Stimulated activated memory B cell treated with anti-CD40 and anti-IgM and Interleukin-4, amounts not matched to agents 10 μg/mL and 1 μg/mL and 100 μg/mL, for 72 hours (primary cell): ENCODE measurements at regions not wholly inside any gene's neighbourhood (a gene's known extent, or its start where the extent isn't known, plus 50 kb on each side); places are given as distances from the start of the nearest gene placed in this dataset.

Experiments
- ATAC-seq: fragments of 150-1000 bp; cut with Tn5 transposase; 2 replicates; pipeline ENCODE4 v1.10.0; 2021
- H3K27ac Mint-ChIP-seq: one replicate; pipeline ENCODE4 v1.8.0; 2022; ENCODE audit warnings: mild to moderate bottlenecking, mixed read lengths
- H3K27me3 Mint-ChIP-seq: one replicate; pipeline ENCODE4 v1.8.0; 2022; ENCODE audit warnings: mixed read lengths
- H3K36me3 Mint-ChIP-seq: one replicate; pipeline ENCODE4 v1.8.0; 2022; ENCODE audit warnings: mixed read lengths
- H3K4me1 Mint-ChIP-seq: one replicate; pipeline ENCODE4 v1.8.0; 2022; ENCODE audit warnings: mixed read lengths
- H3K4me3 Mint-ChIP-seq: one replicate; pipeline ENCODE4 v1.8.0; 2022; ENCODE audit warnings: mild to moderate bottlenecking, moderate library complexity, mixed read lengths
- H3K9me3 Mint-ChIP-seq: one replicate; pipeline ENCODE4 v1.8.0; 2022; ENCODE audit warnings: mixed read lengths

- Mint-ChIP-seq H3K4me1 (no peaks in the 10 kb centered on the region), H3K27ac (no peak overlapping the region), H3K9me3 (no peaks in the 10 kb centered on the region), H3K36me3 (no peaks in the 10 kb centered on the region), H3K27me3 (no peaks in the 10 kb centered on the region), H3K4me3 (no peak overlapping the region)
- ATAC-seq, result no peak
Observed at GRCh38 chr5:105849701-105850100, 1821.0 kb downstream of the EFNA5 start.

- Mint-ChIP-seq H3K27me3 (no peaks in the 10 kb centered on the region), H3K4me1 (no peaks in the 10 kb centered on the region), H3K4me3 (no peak overlapping the region), H3K36me3 (no peaks in the 10 kb centered on the region), H3K27ac (no peak overlapping the region), H3K9me3 (peaks cover 8% of the 10 kb centered on the region)
- ATAC-seq, result no peak
Observed at GRCh38 chr5:105840800-105841199, 1829.9 kb downstream of the EFNA5 start.

GRCh38 chr5:105836887-105837286 lies 1833.8 kb downstream of the EFNA5 start:
- no peaks in the 10 kb centered on the region for H3K4me1 Mint-ChIP-seq
- no peaks in the 10 kb centered on the region for H3K36me3 Mint-ChIP-seq
- peaks cover 8% of the 10 kb centered on the region for H3K9me3 Mint-ChIP-seq
- no peaks in the 10 kb centered on the region for H3K27me3 Mint-ChIP-seq
- H3K4me3 Mint-ChIP-seq, result no peak overlapping the region
- no peak overlapping the region for H3K27ac Mint-ChIP-seq
- ATAC-seq, result no peak

- H3K27ac Mint-ChIP-seq, result no peak overlapping the region
- H3K27me3 Mint-ChIP-seq, result no peaks in the 10 kb centered on the region
- no peaks in the 10 kb centered on the region for H3K36me3 Mint-ChIP-seq
- no peak for ATAC-seq
- no peak overlapping the region for H3K4me3 Mint-ChIP-seq
- H3K9me3 Mint-ChIP-seq, result peaks cover 8% of the 10 kb centered on the region
- no peaks in the 10 kb centered on the region for H3K4me1 Mint-ChIP-seq
Observed at GRCh38 chr5:105836268-105836667, 1834.5 kb downstream of the EFNA5 start.

GRCh38 chr5:105828821-105829220 lies 1841.9 kb downstream of the EFNA5 start:
- no peak overlapping the region for H3K27ac Mint-ChIP-seq
- H3K9me3 Mint-ChIP-seq, result peaks cover 3% of the 10 kb centered on the region
- H3K4me1 Mint-ChIP-seq, result no peaks in the 10 kb centered on the region
- ATAC-seq, result no peak
- H3K4me3 Mint-ChIP-seq, result no peak overlapping the region
- no peaks in the 10 kb centered on the region for H3K36me3 Mint-ChIP-seq
- H3K27me3 Mint-ChIP-seq, result no peaks in the 10 kb centered on the region

- Mint-ChIP-seq H3K9me3 (peaks cover 3% of the 10 kb centered on the region), H3K36me3 (no peaks in the 10 kb centered on the region), H3K27ac (no peak overlapping the region), H3K4me3 (no peak overlapping the region), H3K27me3 (no peaks in the 10 kb centered on the region), H3K4me1 (no peaks in the 10 kb centered on the region)
- ATAC-seq, result no peak
Observed at GRCh38 chr5:105821800-105822199, 1848.9 kb downstream of the EFNA5 start.

GRCh38 chr5:105817914-105818313 lies 1852.8 kb downstream of the EFNA5 start:
- peaks cover 4% of the 10 kb centered on the region for H3K9me3 Mint-ChIP-seq
- no peak overlapping the region for H3K4me3 Mint-ChIP-seq
- no peak for ATAC-seq
- no peak overlapping the region for H3K27ac Mint-ChIP-seq
- no peaks in the 10 kb centered on the region for H3K27me3 Mint-ChIP-seq
- no peaks in the 10 kb centered on the region for H3K4me1 Mint-ChIP-seq
- no peaks in the 10 kb centered on the region for H3K36me3 Mint-ChIP-seq

- no peaks in the 10 kb centered on the region for H3K36me3 Mint-ChIP-seq
- no peaks in the 10 kb centered on the region for H3K4me1 Mint-ChIP-seq
- no peak overlapping the region for H3K4me3 Mint-ChIP-seq
- no peak overlapping the region for H3K27ac Mint-ChIP-seq
- no peaks in the 10 kb centered on the region for H3K27me3 Mint-ChIP-seq
- peaks cover 4% of the 10 kb centered on the region for H3K9me3 Mint-ChIP-seq
- no peak for ATAC-seq
Observed at GRCh38 chr5:105817416-105817815, 1853.3 kb downstream of the EFNA5 start.

GRCh38 chr5:105816961-105817360 lies 1853.8 kb downstream of the EFNA5 start:
- no peaks in the 10 kb centered on the region for H3K36me3 Mint-ChIP-seq
- H3K4me1 Mint-ChIP-seq, result no peaks in the 10 kb centered on the region
- no peak for ATAC-seq
- no peaks in the 10 kb centered on the region for H3K27me3 Mint-ChIP-seq
- H3K4me3 Mint-ChIP-seq, result no peak overlapping the region
- no peak overlapping the region for H3K27ac Mint-ChIP-seq
- peaks cover 4% of the 10 kb centered on the region for H3K9me3 Mint-ChIP-seq

- Mint-ChIP-seq H3K9me3 (peaks cover 8% of the 10 kb centered on the region), H3K4me3 (no peak overlapping the region), H3K27me3 (no peaks in the 10 kb centered on the region), H3K27ac (no peak overlapping the region), H3K4me1 (no peaks in the 10 kb centered on the region), H3K36me3 (no peaks in the 10 kb centered on the region)
- no peak for ATAC-seq
Observed at GRCh38 chr5:105812304-105812703, 1858.4 kb downstream of the EFNA5 start.

GRCh38 chr5:105807951-105808350 lies 1862.8 kb downstream of the EFNA5 start:
- Mint-ChIP-seq H3K4me1 (no peaks in the 10 kb centered on the region), H3K4me3 (no peak overlapping the region), H3K27ac (no peak overlapping the region), H3K36me3 (no peaks in the 10 kb centered on the region), H3K27me3 (no peaks in the 10 kb centered on the region), H3K9me3 (peaks cover 9% of the 10 kb centered on the region)
- ATAC-seq, result no peak

GRCh38 chr5:105807290-105807689 lies 1863.4 kb downstream of the EFNA5 start:
- Mint-ChIP-seq H3K4me1 (no peaks in the 10 kb centered on the region), H3K36me3 (no peaks in the 10 kb centered on the region), H3K27me3 (no peaks in the 10 kb centered on the region), H3K9me3 (peaks cover 9% of the 10 kb centered on the region), H3K27ac (no peak overlapping the region), H3K4me3 (no peak overlapping the region)
- no peak for ATAC-seq

- no peak for ATAC-seq
- Mint-ChIP-seq H3K36me3 (no peaks in the 10 kb centered on the region), H3K9me3 (peaks cover 9% of the 10 kb centered on the region), H3K27ac (no peak overlapping the region), H3K4me1 (no peaks in the 10 kb centered on the region), H3K27me3 (no peaks in the 10 kb centered on the region), H3K4me3 (no peak overlapping the region)
Observed at GRCh38 chr5:105806596-105806995, 1864.1 kb downstream of the EFNA5 start.

GRCh38 chr5:105803431-105803830 lies 1867.3 kb downstream of the EFNA5 start:
- Mint-ChIP-seq H3K4me1 (no peaks in the 10 kb centered on the region), H3K27ac (no peak overlapping the region)

GRCh38 chr5:105794578-105794977 lies 1876.2 kb downstream of the EFNA5 start:
- ATAC-seq, result no peak
- no peaks in the 10 kb centered on the region for H3K9me3 Mint-ChIP-seq
- no peak overlapping the region for H3K4me3 Mint-ChIP-seq
- no peak overlapping the region for H3K27ac Mint-ChIP-seq
- no peaks in the 10 kb centered on the region for H3K4me1 Mint-ChIP-seq
- H3K36me3 Mint-ChIP-seq, result no peaks in the 10 kb centered on the region
- H3K27me3 Mint-ChIP-seq, result no peaks in the 10 kb centered on the region

More at GRCh38 chr5:105803431-105803830, 1867.3 kb downstream of the EFNA5 start:
- Mint-ChIP-seq H3K9me3 (peaks cover 4% of the 10 kb centered on the region), H3K4me3 (no peak overlapping the region), H3K27me3 (no peaks in the 10 kb centered on the region), H3K36me3 (no peaks in the 10 kb centered on the region)
- ATAC-seq, result no peak

- no peak overlapping the region for H3K27ac Mint-ChIP-seq
- no peaks in the 10 kb centered on the region for H3K36me3 Mint-ChIP-seq
- ATAC-seq, result no peak
- no peaks in the 10 kb centered on the region for H3K9me3 Mint-ChIP-seq
- no peak overlapping the region for H3K4me3 Mint-ChIP-seq
- H3K27me3 Mint-ChIP-seq, result no peaks in the 10 kb centered on the region
- H3K4me1 Mint-ChIP-seq, result no peaks in the 10 kb centered on the region
Observed at GRCh38 chr5:105789246-105789645, 1881.5 kb downstream of the EFNA5 start.

- H3K4me3 Mint-ChIP-seq, result no peak overlapping the region
- no peak for ATAC-seq
- H3K9me3 Mint-ChIP-seq, result no peaks in the 10 kb centered on the region
- H3K4me1 Mint-ChIP-seq, result no peaks in the 10 kb centered on the region
- H3K27ac Mint-ChIP-seq, result no peak overlapping the region
- H3K27me3 Mint-ChIP-seq, result no peaks in the 10 kb centered on the region
- H3K36me3 Mint-ChIP-seq, result no peaks in the 10 kb centered on the region
Observed at GRCh38 chr5:105783811-105784210, 1886.9 kb downstream of the EFNA5 start.
